Activated gamma-delta T cell treated with anti-CD3 and anti-CD28 coated beads, Interleukin-2, amount 50 U/mL, for 16 hours (primary cell): ENCODE measurements at regions not wholly inside any gene's neighbourhood (a gene's known extent, or its start where the extent isn't known, plus 50 kb on each side); places are given as distances from the start of the nearest gene placed in this dataset.
"Not testable (repeated sequence)": the region's sequence is repeated elsewhere in the genome, so short reads cannot be mapped to it uniquely, and the experiment has no call there.

Source experiments
- DNase-seq: peaks from one replicate; pipeline ENCODE4 v3.0.0-alpha.2; 2020; ENCODE audit warnings: low read depth

DNA sequence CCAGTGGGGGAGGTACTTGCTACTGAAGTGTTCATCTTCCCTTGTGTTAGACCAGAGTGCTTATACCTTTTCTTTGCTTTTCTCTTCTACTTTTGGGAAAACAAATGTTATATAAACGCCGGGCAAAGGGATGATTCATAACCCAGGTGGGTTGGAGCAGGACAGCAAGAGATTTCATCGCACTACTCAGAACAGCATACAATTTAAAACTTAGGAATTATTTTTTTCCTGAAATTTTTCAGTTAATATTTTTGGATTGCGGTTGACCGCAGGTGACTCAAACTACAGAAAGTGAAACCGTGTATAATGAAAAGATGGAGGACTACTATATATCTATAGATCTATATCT, 270.0 kb upstream of the RGMA start:
- DNase-seq: no peak

DNA sequence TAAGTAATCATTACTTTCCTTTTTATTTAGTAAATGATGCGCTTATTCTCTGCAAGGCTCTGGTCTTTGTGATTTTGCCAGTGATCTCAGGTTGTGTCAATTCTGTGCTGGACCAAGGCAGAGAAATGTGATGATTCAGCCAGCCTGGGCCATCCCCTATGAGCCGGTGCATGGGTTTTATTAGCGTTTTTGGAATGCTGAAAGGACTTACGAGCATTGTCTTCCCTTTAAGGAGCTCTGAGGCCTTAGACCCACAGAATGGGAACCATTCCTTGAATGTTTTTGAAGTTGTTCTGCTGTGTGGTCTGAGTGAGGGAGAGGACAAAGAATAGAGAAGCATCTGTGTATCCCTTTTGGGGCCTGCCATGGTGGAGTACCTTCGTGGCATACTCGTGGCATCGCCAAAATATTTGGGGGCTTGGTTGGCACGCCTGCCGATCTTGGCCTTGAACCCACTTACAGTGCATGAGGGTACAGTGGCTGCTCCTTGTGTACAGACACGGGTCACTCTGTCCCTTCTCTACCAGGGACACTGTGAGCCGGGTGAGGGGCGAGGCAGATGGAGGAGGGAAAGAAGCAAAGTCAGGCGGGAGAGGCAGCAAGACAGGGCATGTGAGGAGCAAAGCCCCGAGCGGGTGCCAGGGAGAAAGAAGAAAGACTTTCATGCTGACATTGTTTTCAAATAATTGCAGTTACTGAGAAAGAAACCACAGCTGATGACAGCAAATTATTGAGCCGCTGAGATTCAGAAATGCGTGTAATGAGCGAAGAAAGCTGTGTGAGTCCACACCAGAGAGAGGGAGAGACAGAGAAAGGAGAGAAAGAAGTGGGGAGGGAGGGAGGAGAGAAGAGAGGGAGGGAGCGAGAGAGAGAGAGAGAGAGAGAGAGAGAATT, 269.4 kb upstream of the RGMA start:
- DNase-seq: no peak

DNA sequence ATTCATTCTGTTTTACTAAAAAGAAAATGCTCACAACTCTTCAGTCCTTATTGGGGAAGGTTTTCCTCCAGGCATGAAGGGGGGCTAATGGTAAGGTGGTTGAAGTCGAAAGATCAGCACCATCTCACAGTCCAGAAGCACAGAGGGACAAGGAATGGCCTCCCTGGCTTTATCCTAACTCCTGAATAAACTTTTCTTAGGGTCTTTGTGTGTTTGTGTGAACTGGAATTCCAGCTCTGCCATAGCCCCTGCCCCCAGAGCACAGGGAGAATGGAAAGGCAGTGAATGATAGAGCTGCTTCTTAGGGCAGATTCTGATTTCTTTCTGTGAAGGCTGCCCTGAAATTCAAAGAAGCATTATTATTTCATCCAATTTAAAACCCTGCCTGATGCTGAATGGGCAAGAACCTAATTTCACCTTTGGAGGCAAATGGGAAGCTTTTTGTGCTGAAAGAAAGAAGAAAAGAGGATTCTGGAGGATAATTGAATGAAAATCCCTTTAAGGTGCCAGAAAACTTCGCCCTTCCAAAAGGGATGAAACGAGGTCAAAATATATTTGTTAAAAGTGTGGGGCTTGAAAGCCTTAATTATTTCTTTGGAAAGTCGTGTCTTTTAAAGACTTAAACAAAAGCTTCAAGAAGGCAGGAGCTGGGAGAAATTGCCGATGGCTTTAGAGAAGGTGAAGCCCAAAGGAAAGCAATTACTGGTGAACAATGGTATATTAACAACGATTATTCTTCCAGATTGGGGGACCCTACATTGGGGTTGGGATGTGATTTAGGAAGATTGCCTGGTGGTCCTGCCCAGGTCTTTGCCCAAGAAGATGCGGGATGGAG, 259.9 kb upstream of the RGMA start:
- DNase-seq: no peak

DNA sequence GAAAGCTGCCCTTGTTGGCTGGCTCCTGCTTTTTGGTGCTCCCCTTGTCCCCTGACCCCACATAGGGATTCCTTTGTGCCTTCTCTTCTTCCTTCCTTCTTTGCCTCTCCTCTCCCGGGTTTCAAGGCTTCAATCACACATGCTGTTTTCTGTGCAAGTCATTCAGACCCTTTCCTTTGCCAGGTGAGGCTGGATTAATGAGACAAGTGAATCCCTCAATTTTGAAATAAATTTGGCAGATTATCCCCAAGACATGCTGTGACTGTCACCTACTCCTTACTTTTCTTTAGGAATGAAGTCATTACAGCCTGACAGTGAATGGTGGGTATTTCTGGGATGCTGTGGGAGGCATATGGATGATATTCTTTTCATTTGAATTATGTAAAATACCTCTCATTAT, 259.0 kb upstream of the RGMA start:
- no peak for DNase-seq

DNA sequence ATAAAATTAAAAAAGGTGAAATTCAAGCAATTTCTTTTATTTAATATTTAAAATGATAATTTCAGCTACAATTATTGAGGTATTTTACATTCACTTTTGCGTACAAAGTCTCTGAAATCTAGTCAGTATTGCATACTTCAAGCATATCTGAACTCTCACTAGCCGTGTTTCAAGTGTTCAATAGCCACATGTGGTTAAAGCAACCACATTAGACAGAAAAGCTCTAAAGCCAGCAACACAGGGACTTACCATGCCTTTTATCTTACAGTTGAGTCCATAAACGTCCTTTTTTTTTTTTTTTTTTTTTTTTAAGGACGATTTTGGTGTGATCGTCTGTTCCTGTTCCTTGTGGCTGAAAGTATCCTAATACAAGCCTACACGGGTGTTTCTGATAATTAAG, 257.0 kb upstream of the RGMA start:
- no peak for DNase-seq

DNA sequence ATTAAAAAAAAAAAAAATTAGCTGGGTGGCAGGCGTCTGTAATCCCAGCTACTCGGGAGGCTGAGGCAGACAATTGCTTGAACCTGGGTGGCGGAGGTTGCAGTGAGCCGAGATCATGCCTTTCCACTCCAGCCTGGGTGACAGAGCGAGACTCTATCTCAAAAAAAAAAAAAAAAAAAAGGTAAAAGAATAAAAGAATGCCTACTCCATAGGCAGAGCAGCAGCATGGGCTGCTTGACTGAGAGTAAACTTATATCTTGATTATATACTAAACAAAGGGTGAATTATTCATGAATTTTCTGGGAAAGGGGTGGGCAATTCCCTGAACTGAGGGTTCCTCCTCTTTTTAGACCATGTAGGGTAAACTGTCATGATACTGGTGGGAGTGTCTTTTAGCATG, 254.4 kb upstream of the RGMA start:
- not testable (repeated sequence) for DNase-seq

DNA sequence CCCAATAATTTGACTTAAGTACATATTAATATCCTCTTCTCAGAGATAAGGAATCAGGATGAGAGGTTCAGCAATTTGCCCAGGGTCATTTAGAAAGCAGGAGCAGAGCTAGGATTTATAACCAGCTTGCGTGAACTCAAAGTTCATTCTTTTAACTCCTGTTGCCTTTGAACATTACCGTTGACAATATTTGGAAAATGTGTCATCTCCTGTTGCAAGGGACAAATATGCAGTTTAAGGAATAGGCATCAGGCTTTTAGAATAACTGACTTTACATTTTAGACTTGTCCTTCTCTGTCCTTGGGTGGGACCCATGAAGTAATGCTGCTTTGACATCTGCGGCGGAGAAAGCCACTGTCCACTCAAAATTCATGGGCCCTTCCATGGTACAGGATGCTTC, 252.2 kb upstream of the RGMA start:
- DNase-seq: no peak

DNA sequence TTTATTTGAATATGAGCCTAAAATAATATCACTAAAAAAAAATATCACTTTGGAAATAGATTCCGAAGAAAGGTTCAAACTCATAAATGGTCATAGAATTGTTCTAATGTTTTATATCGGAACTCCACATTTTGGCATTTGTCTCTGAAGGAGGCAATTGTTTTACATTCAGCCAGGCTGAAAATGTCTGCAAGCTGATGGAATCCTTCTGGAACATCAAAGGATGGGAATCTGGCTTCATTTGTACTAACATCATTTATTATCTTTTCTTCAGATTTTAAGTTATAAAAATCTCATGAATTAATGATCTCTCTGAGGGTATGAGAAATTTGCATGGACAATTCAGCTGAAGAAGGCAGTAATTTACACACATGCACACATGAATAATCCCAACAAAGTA, 251.4 kb upstream of the RGMA start:
- DNase-seq: no peak

DNA sequence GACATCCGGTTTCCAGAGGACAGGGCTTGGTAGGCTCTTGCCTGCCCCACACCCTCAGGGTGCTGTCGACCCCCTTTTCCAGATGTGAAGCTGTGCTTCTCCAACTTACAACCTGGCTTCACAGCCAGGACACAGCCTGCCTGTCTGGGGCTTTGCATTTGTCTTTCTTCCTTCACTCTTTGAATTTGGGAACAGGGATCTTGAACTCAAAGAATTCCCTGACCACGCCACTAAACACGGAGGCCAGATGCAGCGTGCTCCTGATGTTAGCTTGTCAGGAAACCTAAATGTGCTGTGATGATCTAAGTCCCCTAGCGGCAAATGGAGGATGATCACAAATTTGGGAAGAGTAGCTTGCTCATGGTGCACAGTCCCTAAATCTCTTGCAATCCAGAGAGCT, 244.8 kb upstream of the RGMA start:
- no peak for DNase-seq

DNA sequence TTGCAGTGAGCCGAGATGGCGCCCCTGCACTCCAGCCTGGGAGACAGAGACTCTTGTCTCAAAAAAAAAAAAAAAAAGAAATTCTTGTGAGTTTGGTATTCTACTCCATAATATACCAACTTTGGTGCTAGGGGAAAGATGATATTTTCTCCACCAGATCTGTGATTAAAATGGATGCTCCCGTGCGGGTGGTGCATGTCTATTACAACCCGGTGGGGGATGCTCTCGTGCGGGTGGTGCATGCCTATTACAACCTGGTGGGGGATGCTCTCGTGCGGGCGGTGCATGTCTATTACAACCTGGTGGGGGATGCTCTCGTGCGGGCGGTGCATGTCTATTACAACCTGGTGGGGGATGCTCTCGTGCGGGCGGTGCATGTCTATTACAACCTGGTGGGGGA, 244.1 kb upstream of the RGMA start:
- DNase-seq: not testable (repeated sequence)

DNA sequence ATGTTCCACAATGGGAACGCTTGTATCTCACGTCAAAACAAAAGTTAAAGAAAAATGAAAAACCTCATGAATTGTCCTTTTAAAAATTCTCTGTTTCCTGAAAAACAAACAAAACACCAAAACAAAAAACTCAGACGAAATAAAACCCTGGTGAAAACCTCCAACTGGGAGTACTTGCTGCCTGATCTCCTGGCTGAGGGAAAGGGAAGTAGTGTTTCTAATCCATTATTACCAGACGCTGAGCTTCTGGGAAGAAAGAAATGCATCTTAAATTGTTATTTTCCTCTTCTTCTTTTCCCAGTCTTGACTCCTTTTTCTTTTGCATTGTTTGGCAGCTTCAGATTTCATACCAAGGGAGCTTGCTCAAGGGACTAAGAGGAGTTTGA, 243.2 kb upstream of the RGMA start:
- DNase-seq: no peak

DNA sequence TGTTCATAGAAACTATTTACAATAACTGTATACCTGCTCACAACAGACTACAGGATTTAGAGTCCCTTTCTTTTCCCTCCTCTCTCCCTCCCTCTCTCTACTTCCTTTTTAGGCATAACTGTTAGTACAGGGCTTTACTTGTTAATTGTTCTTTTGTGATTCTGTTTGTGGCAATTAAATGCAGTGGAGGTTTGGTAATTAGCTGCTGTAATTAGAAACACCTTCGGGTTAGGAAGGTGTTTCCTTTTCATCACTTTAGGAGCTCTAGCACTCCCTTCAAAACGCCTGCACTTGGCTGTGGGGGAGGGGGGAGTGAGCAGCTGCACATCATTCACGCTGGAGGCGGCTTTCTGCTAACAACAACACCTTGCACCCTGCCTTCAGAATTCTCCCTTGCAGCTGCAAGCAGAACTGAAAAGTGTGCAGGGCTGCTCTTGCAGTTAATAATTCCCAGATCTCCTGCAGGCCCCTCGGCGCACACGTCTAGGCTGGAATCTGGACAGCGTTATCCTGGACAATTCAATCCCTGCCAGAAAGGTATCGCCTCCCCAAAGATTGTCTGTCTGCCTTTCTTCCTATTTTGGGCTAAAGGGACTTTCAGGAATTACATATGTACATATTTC, 242.6 kb upstream of the RGMA start:
- no peak for DNase-seq

DNA sequence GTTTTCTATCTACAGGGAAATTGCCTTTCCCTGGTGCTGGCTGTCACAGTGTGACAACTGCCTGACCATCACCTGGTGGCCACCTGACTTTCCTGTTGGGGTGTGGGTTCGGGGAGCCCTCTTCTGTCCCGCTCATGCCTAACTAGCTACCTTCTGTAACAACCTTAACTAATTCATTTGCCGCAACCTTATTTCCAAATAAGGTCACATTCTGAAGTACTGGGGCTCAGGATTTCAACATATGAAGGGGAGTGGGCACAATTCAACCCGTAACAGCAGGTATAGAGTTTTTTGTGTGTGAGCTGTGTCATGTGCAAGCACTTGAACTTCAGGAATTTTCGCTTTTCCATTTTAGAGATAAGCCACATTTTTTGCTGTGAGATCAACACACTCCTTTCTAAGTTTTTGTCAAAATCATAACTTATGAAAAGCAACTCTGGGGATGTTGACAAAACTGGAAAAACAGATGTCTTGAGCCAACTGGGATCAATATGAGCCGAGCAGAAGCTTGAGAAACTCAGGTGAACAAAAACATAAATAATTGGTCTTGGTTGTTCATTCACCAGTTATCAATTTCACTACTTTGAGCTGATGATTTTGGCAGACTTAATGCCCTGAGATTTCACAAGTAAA, 242.0 kb upstream of the RGMA start:
- no peak for DNase-seq

DNA sequence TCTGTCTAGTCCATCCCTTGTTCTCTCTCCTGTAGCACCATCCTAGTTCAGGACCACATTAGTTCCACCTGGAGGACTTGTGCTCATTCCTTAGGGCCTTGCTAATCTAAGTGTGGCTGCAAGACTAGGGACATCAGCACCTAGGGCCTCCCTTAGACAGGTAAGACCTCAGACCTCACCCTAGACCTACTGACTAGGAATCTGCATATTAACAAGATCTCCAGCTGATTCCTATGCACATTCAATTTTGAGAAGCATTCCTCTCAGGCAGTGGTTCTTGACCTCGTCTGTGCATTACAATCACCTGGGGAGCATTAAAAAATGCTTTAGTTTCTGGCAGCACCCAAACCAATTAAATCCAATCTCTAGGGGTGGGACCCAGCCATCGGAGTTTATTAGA, 238.4 kb upstream of the RGMA start:
- DNase-seq: no peak

DNA sequence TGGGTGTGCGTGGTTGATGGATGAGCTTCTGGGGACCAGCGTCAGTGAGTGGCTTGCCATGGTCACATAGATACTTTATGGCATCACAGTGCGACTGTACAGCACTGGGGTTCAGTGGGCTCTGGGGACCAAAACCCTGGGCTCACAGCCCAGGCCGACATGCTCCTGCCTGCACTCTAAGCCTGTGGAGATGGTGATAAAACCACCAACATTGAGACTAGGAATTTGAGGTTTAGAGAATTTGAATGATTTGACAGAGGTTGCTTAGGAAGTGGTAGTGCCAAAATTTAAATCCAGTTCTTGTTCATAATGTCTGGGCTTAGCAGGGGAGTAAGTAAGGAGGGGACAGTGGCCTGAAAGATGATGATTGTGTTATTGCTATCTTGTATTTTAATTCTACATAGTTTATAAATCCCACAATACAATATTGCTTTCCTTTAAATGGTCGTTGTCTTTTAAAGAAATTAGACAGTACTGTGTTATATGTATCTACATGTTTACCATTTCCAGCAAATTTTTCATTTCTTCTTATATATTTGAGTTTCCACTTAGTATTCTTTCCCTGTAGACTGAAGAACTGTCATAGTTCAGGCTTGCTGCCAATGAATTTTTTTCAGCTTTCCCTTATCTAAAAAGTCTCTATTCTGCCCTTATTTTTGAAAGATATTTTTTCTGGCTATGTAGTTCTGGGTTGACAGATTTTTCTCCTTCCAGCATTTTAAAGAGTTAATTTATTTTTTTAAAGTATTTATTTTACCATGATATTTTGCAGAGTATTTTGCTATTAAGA, 235.4 kb upstream of the RGMA start:
- no peak for DNase-seq

DNA sequence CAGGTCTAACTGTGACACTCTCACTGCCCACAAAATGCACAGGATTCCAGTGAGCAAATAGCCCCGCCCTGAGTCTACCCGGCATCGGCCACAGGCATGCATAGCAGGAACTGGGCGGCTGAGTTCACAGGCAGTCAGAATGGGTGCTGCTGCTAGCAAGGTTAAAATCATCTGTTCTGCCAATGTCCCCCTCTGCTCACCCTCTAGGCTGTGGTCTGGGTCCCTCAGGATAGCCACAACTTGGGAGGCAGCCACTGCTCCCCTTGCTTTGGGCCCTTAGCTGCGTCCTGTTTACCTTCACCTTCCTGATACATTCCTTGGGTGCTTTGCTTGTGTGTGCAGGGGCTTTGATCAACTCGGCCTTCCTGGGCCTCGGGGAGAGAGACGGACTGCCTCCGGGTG, 232.9 kb upstream of the RGMA start:
- DNase-seq: no peak

DNA sequence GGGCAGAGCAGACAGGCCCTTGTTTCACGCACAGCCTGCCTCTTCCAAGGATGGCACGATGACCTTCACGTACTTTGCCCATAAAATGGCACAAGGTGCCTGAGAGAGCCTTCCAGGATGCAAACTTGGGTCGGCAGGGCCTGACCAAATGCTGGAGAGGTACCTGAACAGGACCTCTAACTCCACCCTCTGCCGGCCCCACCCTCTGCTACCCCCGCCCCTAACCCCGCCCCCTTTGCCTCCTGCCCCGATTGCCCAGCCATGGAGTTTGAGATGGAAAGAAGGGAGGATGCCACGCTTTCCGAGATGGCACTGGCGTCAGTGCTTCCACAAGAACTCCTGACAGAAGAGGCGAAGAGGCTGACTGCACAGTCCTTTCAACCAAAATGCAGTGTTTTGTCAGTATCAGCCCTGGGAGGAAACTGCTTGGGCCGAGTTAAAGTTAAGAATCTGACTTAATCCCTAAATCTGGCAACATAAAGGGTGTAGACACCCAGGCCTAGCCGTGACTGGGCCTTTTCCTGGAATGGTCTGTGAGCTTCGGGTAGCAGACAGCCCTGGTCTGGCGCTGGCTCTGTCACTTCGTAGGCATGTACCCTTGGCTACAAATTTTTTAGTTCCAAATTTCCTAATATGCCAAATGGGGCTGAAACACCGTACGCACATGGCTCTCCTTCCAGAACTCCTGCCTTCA, 230.3 kb upstream of the RGMA start:
- DNase-seq: no peak

DNA sequence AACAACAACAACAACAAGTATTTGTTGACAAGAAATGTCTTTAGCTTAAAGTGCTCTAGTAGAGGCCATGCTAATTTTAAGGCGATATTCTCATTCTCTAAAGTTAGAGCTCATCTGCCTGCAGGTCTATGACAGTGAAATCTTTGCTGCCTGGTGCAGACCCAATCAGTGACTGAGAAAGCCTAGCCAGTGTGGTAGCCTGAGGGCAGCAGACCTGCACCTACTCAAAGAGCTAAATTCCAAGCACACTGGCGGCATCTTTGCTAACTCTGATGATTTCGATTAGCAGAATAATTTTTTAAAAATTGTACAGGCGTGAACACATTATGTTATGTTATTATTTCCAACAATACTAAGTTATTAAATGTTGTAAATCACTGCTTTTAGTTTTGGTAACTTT, 228.8 kb upstream of the RGMA start:
- no peak for DNase-seq

DNA sequence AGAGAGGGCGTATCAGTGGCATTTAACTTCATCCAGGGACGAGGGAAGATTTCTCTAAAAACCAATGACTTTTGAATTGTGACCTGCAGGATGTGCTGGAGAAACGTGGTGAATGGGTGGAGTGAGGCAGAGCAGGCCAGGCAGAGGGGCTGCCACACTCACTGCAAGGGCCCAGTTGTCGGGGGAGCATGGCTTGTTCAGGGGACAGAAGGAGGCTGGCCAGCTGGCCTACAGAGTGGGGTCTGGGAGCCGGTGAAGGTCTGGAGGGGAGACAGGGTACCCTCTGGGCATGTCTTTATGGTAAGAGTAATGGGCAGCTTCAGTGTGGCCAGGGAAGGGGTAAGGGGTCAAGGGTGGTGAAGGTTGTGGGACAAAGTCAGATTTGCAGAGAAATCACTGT, 225.2 kb upstream of the RGMA start:
- DNase-seq: no peak

DNA sequence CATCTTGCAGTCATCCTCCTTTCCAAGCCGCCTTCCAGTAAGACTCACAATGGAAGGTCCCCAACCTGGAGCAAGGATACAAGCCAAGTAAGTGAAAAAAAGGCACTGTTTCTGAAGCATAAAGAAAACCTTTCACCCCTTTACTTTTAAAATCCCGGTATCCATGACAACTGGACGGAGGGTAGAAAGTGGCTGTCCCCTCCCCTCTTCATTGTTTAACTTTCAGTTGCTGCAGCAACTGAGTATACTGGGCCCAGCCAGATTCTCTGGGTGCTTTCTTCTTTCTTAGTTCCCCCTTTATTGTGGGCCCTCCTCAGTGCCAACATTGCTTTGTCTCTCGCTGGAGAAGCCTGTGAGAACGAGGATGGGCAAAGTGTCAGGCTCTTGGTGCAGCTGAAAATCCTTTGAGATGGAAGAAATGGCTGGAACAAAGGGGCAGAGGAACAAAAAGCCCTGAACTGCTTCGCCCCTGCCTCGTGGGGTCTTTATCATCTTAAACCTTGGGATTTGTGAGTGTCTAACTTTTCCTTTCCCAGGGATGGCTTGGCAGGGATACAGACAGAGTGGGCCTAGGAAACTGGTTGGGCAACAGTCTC, 224.0 kb upstream of the RGMA start:
- DNase-seq: no peak

DNA sequence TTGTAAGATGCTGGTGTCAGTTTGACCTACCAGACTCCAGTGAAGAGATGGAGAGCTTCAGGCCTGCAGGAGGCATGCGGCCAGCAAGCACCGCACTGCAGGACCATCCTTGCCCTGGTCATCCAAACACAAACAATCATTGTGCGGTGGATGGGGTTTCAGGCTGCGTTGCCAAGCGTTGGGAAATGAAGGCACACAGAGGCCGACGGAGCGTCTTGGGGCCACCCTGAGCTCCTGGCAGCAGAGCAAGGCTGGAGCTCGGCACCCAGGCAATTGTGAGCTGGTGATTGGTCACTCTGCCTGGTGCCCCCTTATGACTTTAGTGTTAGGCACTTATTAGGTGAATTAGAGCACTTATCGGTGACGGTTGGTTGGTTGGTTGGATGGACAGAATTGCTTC, 222.6 kb upstream of the RGMA start:
- DNase-seq: no peak
